ENCODE measurements at regions not wholly inside any gene's neighbourhood (a gene's known extent, or its start where the extent isn't known, plus 50 kb on each side); places are given as distances from the start of the nearest gene placed in this dataset.

DNA sequence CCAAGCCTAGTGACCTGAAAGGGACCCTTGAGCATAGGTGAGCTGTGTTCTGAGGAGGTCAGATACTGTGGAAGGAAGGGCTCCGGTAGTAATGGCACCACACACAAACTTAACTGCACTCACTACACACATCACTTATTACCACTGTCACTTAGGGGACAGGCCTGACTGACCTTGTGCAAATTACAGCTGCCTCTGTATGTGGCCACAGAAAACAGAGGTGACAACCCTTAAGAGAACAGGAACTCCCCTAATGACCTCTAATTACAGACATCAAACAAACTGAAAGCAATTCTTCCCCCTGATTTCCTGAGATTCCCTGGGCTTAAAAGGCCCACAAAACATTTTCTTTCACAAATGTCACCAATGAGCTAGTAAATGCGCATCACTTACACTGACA lies 360.6 kb downstream of the RND3 start:
- no peak for DNase-seq (ENCODE audit: low spot score, unreplicated experiment)
- H3K4me1 Mint-ChIP-seq (ENCODE audit: low read depth), result peaks cover 25% of the 10 kb centered on the region
- H3K4me3 Mint-ChIP-seq (ENCODE audit: low read depth), result no peak overlapping the region
- TF ChIP-seq, protein P1, sequence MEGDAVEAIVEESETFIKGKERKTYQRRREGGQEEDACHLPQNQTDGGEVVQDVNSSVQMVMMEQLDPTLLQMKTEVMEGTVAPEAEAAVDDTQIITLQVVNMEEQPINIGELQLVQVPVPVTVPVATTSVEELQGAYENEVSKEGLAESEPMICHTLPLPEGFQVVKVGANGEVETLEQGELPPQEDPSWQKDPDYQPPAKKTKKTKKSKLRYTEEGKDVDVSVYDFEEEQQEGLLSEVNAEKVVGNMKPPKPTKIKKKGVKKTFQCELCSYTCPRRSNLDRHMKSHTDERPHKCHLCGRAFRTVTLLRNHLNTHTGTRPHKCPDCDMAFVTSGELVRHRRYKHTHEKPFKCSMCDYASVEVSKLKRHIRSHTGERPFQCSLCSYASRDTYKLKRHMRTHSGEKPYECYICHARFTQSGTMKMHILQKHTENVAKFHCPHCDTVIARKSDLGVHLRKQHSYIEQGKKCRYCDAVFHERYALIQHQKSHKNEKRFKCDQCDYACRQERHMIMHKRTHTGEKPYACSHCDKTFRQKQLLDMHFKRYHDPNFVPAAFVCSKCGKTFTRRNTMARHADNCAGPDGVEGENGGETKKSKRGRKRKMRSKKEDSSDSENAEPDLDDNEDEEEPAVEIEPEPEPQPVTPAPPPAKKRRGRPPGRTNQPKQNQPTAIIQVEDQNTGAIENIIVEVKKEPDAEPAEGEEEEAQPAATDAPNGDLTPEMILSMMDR (IDR thresholded peaks at IDR 0.05; ENCODE audit: unreplicated experiment), result no peak
- no peaks in the 10 kb centered on the region for H3K36me3 Mint-ChIP-seq (ENCODE audit: insufficient read depth)
- H3K9me3 Mint-ChIP-seq (ENCODE audit: low read depth), result peaks cover 8% of the 10 kb centered on the region
- H3K27ac Mint-ChIP-seq, result no peak overlapping the region
- H3K27me3 Mint-ChIP-seq, result peaks cover 3% of the 10 kb centered on the region

DNA sequence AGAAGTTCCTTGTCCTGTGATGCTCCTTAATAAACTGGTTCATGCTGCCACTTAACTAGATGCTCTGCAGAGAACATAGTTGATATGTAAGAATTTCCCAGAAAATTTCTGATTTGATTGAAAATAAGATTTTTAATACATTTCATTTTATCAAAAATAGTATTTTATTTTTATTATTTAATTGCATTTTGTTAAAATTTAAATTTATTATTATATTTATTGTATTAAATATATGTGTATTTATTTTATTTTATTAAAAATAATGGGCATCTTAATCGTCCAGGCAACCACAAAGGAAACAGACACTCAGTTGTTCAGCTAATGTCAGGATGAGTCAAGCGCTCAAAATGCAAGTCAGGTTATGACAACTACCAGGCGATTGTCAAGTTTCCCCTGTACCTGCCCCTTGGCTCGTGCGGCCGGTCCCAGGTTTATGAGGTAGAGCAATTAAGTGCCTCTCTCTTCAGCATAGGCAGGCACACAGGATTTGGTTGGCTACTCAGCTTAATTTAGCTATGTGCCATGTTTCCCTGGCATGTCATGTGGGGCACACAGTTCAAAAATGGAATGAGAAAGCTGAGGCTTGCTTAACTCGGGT lies 361.2 kb downstream of the RND3 start:
- Mint-ChIP-seq H3K27ac (no peak overlapping the region), H3K27me3 (peaks cover 3% of the 10 kb centered on the region), H3K4me1 (ENCODE audit: low read depth) (peaks cover 25% of the 10 kb centered on the region), H3K4me3 (ENCODE audit: low read depth) (no peak overlapping the region), H3K36me3 (ENCODE audit: insufficient read depth) (no peaks in the 10 kb centered on the region), H3K9me3 (ENCODE audit: low read depth) (peaks cover 8% of the 10 kb centered on the region)
- TF ChIP-seq, protein P1 (IDR thresholded peaks at IDR 0.05; ENCODE audit: unreplicated experiment), result no peak
- no peak for DNase-seq (ENCODE audit: low spot score, unreplicated experiment)

DNA sequence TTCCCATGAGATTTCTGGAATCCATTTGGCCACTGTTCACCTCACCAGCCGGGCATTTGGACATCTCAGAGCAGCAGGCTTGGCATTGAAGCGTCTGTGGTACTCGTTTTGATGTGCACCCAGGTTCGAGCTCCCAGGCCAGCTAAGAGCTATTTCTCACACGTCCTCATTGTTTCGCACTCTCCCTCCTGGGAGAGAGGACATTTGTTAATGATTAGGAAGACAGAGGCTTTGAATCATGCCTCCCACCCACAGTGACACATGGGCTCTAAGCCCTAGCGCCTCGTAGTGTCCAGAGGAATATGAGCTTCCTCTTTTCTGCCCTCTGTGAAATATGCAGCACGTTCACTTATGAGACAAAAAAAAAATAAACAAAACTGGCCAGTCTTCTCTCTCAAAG lies 361.8 kb downstream of the RND3 start:
- no peak for DNase-seq (ENCODE audit: low spot score, unreplicated experiment)
- peaks cover 6% of the 10 kb centered on the region for H3K27me3 Mint-ChIP-seq
- peaks cover 8% of the 10 kb centered on the region for H3K9me3 Mint-ChIP-seq (ENCODE audit: low read depth)
- no peak overlapping the region for H3K27ac Mint-ChIP-seq
- no peak overlapping the region for H3K4me3 Mint-ChIP-seq (ENCODE audit: low read depth)
- peaks cover 27% of the 10 kb centered on the region for H3K4me1 Mint-ChIP-seq (ENCODE audit: low read depth)
- H3K36me3 Mint-ChIP-seq (ENCODE audit: insufficient read depth), result no peaks in the 10 kb centered on the region
- TF ChIP-seq, protein P1 (IDR thresholded peaks at IDR 0.05; ENCODE audit: unreplicated experiment), result no peak

DNA sequence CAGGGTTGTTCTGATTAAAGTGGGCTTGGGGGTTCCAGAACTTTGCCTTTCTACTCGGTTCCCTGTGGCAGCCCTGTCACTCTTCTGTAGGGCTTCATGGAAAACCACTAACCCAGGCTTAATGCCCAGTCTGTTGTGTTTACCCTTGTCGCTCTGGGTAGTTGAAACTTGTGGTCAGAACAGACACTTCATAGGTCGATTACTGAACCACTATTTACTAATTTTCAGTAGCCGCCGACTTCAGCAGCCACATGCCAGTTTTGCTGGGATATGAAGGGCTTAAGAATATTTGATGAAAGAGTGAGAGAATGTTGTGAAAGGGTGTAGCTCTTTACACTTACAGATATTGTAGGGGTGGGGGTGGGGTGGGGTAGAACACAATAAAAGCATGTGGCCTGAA lies 362.3 kb downstream of the RND3 start:
- no peaks in the 10 kb centered on the region for H3K36me3 Mint-ChIP-seq (ENCODE audit: insufficient read depth)
- TF ChIP-seq, protein P1 (IDR thresholded peaks at IDR 0.05; ENCODE audit: unreplicated experiment), result no peak
- H3K27me3 Mint-ChIP-seq, result peaks cover 11% of the 10 kb centered on the region
- no peak overlapping the region for H3K4me3 Mint-ChIP-seq (ENCODE audit: low read depth)
- DNase-seq (ENCODE audit: low spot score, unreplicated experiment), result no peak
- peaks cover 28% of the 10 kb centered on the region for H3K4me1 Mint-ChIP-seq (ENCODE audit: low read depth)
- H3K9me3 Mint-ChIP-seq (ENCODE audit: low read depth), result peaks cover 8% of the 10 kb centered on the region
- H3K27ac Mint-ChIP-seq, result no peak overlapping the region

DNA sequence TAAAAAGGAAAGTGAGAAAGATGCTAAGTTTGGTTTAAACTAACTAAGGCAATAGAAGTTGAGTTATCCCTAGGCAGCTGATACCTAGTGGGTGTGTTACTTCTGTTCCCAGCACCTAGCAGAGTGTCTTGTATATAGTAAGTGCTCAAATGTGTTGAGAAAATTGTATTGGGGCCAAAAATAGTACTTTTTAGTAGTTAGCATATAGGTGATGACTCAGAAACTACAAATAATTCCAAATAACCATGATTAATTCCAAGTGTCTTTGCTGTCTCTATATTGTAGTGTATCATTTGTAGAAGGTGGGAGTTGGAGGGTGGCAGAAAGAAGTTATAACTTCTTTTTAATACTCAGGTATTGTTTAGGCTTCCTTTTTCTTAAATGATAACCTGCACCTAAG lies 362.7 kb downstream of the RND3 start:
- no peak overlapping the region for H3K27ac Mint-ChIP-seq

More for the DNA sequence above, 362.7 kb downstream of the RND3 start:
- TF ChIP-seq, protein P1 (IDR thresholded peaks at IDR 0.05; ENCODE audit: unreplicated experiment), result no peak
- Mint-ChIP-seq H3K9me3 (ENCODE audit: low read depth) (peaks cover 8% of the 10 kb centered on the region), H3K4me3 (ENCODE audit: low read depth) (no peak overlapping the region), H3K4me1 (ENCODE audit: low read depth) (peaks cover 32% of the 10 kb centered on the region), H3K36me3 (ENCODE audit: insufficient read depth) (no peaks in the 10 kb centered on the region), H3K27me3 (peaks cover 11% of the 10 kb centered on the region)
- no peak for DNase-seq (ENCODE audit: low spot score, unreplicated experiment)
